ENCODE measurements at regions not wholly inside any gene's neighbourhood (a gene's known extent, or its start where the extent isn't known, plus 50 kb on each side); places are given as distances from the start of the nearest gene placed in this dataset.

DNA sequence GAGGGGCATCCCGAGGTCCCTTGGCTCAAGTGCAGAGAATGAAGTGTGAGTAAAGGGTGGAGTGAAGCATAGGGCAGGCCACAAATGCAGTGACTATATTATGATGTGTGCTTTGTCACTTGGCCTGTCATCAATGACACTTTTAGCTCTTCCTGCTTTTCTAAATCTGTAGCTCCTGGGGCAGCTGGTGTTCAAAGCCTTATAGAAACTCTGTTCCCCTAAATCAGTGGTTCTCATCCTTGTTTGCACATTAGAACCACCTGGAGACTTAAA, 135.6 kb upstream of the LGALSL start:
- TF ChIP-seq TAF1 (IDR thresholded peaks at IDR 0.05; ENCODE audit: low read depth, low read length) (no peak), POLR2A (IDR thresholded peaks at IDR 0.05; ENCODE audit: low read depth, low read length) (no peak), PAX5 (IDR thresholded peaks at IDR 0.05; ENCODE audit: insufficient read depth, low read length, severe bottlenecking) (no peak), POLR2AphosphoS5 (IDR thresholded peaks at IDR 0.05; ENCODE audit: low read depth, low read length) (no peak)
- DNase-seq (ENCODE audit: insufficient read length, low spot score) (no peak), FAIRE-seq (no peak)

DNA sequence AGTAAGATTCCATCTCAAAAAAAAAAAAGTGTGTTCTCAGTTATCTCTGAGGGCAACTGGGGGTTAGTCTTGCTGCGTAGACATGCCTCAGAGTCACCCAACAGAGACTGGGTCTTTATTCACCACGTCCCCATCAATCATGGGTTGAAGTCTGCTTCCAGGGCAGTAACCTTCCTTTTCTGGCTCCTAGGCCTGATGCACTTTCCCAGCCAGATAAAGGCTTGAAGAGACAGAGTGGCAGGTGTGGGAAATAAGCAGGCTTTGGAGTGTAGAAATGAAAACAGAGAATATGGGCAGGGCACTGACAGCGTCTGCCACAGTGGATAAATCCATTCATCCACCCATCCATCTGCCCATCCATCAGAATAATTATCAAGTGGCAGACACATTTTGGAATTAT, 134.1 kb upstream of the LGALSL start:
- FAIRE-seq = no peak

DNA sequence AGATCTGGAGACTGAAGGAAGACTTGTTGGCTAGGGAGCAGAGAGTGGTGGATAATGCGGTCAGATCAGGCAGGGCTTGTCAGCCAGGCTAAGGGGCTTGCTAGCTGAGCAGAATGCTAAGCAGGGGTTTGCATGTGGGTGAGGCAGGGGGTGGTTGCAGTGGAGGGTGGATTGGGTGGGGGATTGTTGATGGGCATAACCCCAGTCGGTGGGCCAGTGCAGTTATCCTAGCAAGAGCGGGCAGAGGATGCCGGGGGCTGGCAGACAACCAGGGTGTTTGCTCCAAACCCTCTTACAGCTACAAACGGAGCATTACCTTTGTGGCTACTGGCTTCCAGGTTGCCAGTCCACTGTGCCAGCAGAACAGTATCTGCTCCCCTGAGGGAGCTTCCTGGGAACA, 131.5 kb upstream of the LGALSL start:
- DNase-seq (ENCODE audit: insufficient read length, low spot score) (no peak), FAIRE-seq (no peak)
- TF ChIP-seq POLR2A (IDR thresholded peaks at IDR 0.05; ENCODE audit: low read depth, low read length) (no peak), SPI1 (IDR thresholded peaks at IDR 0.05; ENCODE audit: low read depth, low read length) (no peak)

More for the DNA sequence above, 134.1 kb upstream of the LGALSL start:
- DNase-seq (ENCODE audit: insufficient read length, low spot score) = no peak
- no peak for TF ChIP-seq POU2F2 (IDR thresholded peaks at IDR 0.05; ENCODE audit: low read depth, low read length)
- no peak for TF ChIP-seq POLR2A (IDR thresholded peaks at IDR 0.05; ENCODE audit: low read depth, low read length)
- TF ChIP-seq POLR2AphosphoS5 (IDR thresholded peaks at IDR 0.05; ENCODE audit: low read depth, low read length) = no peak
- no peak for TF ChIP-seq PAX5 (IDR thresholded peaks at IDR 0.05; ENCODE audit: insufficient read depth, low read length, severe bottlenecking)
- TF ChIP-seq TAF1 (IDR thresholded peaks at IDR 0.05; ENCODE audit: low read depth, low read length) = no peak
- no peak for TF ChIP-seq SPI1 (IDR thresholded peaks at IDR 0.05; ENCODE audit: low read depth, low read length)

DNA sequence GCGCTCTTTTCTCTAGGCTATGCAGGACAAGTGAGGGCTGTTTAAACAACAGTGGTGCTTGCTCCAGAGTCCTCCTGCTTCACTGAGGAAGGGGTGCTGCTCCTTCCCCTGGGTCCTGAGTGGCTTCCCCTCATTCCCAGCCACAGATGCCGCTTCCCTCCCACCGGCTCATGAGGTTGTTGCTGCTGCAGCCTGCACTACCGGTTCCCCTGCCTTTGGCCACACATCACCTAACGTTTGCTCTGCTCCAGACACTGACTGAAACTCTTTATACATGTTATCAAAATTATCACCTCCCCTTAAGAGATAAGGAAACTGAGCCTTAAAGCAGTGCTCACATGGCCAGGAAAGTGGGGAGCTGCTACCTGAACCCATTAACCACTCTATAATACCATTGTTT, 130.8 kb upstream of the LGALSL start:
- TF ChIP-seq POLR2AphosphoS5 (IDR thresholded peaks at IDR 0.05; ENCODE audit: low read depth, low read length) = no peak
- TF ChIP-seq PAX5 (IDR thresholded peaks at IDR 0.05; ENCODE audit: insufficient read depth, low read length, severe bottlenecking) = no peak
- TF ChIP-seq SPI1 (IDR thresholded peaks at IDR 0.05; ENCODE audit: low read depth, low read length) = no peak
- TF ChIP-seq POLR2A (IDR thresholded peaks at IDR 0.05; ENCODE audit: low read depth, low read length) = no peak
- no peak for TF ChIP-seq POU2F2 (IDR thresholded peaks at IDR 0.05; ENCODE audit: low read depth, low read length)
- no peak for TF ChIP-seq TAF1 (IDR thresholded peaks at IDR 0.05; ENCODE audit: low read depth, low read length)
- DNase-seq (ENCODE audit: insufficient read length, low spot score) (no peak), FAIRE-seq (no peak)

DNA sequence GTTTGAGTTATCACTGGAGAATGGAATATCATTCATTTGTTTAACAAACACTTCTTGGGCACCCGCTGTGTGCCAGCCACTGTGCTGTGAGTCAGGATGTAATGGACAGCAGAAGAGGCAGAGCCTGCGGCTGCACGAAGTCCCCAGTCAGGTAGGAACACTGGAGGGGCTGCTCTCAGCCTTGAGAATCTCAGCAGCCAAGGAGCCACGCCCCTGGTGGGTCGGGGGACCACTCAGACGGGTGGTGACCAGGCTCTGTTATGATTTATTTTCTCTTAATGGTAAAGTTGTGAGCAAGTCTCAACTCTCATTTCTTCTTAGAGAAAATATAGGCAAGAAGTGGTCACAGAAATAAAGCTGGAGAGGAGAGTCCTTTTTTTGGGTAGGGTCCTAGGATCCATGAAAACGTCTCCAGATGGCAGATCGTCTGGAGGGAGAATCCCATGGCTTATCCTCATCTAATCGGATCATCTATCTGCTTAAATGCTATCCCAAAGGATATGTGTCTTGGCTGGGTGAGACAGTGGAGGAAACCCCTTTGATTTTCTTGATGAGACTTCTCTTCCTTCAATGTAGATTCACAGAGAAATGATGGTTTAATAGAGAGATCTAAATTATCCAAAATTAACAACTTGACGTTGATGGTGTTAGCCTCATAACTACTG, 129.1 kb upstream of the LGALSL start:
- no peak for DNase-seq (ENCODE audit: insufficient read length, low spot score)
- FAIRE-seq = no peak
- no peak for TF ChIP-seq PAX5 (IDR thresholded peaks at IDR 0.05; ENCODE audit: insufficient read depth, low read length, severe bottlenecking)
- no peak for TF ChIP-seq POLR2A (IDR thresholded peaks at IDR 0.05; ENCODE audit: low read depth, low read length)
- no peak for TF ChIP-seq POLR2AphosphoS5 (IDR thresholded peaks at IDR 0.05; ENCODE audit: low read depth, low read length)
- TF ChIP-seq SPI1 (IDR thresholded peaks at IDR 0.05; ENCODE audit: low read depth, low read length) = no peak

DNA sequence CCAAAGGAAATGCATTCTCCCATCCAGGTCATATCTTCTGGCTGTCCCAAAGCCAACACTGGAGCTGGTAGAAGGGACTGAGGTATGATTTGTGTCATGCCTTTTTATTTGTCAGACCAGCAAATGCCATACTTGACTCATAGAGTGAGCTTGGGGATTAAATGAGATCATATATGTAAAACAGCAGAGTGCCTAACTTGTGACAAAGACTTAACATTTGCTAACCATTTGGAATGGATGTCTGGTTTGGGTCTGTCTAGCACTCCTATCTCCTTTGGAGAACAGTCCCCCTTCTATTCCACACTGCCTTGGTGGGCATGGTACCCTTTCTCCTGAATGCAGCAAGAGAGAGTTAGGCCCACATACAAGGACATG, 128.5 kb upstream of the LGALSL start:
- TF ChIP-seq TAF1 (IDR thresholded peaks at IDR 0.05; ENCODE audit: low read depth, low read length) (no peak), POU2F2 (IDR thresholded peaks at IDR 0.05; ENCODE audit: low read depth, low read length) (no peak; the same call in 1 of the 2 replicates), SPI1 (IDR thresholded peaks at IDR 0.05; ENCODE audit: low read depth, low read length) (no peak), POLR2A (IDR thresholded peaks at IDR 0.05; ENCODE audit: low read depth, low read length) (no peak)
- DNase-seq (ENCODE audit: insufficient read length, low spot score) (no peak), FAIRE-seq (no peak)

DNA sequence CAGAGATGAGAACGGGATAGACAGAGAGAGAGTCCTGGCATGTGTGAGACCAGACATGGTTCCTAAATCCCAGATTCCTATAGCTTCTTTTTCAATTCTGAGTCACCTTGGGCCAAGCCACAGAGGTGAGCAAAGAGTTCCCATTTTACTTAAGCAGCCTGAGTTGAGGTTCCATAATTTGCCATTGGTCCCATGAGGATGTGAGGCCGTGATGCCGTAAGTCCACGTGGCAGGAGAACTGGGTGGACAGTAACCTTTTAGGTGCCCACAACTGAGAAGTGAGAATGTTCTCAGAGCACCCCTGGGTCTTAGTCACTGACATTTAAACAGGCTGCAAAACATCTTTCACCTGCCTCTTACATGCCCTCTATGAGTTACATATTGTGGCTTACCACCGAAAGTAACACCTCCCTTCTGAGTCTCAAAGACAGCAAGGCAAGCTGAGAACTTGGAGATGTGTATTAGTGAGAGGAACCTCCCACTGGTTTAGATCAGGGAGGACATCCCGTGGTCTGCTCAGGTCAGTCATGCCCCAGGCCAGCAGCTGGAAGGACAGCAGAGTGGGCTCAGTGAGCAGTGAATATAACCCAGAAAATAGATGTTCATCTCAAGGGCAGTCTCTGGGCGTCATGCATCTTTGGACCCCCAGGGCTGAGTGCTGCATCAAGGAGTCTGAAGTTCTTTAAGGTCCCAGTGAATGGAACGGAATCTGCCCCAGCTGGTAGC, 127.9 kb upstream of the LGALSL start:
- TF ChIP-seq POLR2AphosphoS5 (IDR thresholded peaks at IDR 0.05; ENCODE audit: low read depth, low read length) (peak; percentile 63; the same call in 1 of the 2 replicates), TAF1 (IDR thresholded peaks at IDR 0.05; ENCODE audit: low read depth, low read length) (0 out of 2 replicates have a peak, but pooled peaks have one; percentile 26), POU2F2 (IDR thresholded peaks at IDR 0.05; ENCODE audit: low read depth, low read length) (peak; percentile 90), POLR2A (IDR thresholded peaks at IDR 0.05; ENCODE audit: low read depth, low read length) (peak; percentile 66), SPI1 (IDR thresholded peaks at IDR 0.05; ENCODE audit: low read depth, low read length) (peak; percentile 73), PAX5 (IDR thresholded peaks at IDR 0.05; ENCODE audit: insufficient read depth, low read length, severe bottlenecking) (no peak)
- FAIRE-seq (peak; percentile 96), DNase-seq (ENCODE audit: insufficient read length, low spot score) (peak; percentile 59)

DNA sequence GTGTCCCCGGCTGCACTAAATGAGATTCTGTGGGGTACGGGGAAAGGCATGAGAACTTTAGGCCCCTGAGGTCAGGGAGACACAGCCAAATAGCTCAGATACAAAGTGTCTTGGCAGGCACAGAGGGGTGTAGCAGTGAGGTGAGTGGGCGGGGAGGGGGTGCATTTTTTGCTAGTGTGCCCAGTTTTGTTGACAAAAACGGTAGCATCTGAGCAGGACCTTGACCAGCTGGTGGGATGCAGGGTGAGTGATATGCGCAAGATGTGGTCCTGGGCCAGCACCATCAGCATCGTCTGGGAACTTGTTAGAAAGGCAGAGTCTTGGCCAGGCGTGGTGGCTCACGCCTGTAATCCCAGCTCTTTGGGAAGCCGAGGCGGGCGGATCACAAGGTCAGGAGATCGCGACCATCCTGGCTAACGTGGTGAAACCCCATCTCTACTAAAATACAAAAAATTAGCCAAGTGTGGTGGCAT, 127.3 kb upstream of the LGALSL start:
- TF ChIP-seq POLR2A (IDR thresholded peaks at IDR 0.05; ENCODE audit: low read depth, low read length) (no peak), POLR2AphosphoS5 (IDR thresholded peaks at IDR 0.05; ENCODE audit: low read depth, low read length) (no peak), PAX5 (IDR thresholded peaks at IDR 0.05; ENCODE audit: insufficient read depth, low read length, severe bottlenecking) (no peak), TAF1 (IDR thresholded peaks at IDR 0.05; ENCODE audit: low read depth, low read length) (no peak)
- FAIRE-seq (no peak), DNase-seq (ENCODE audit: insufficient read length, low spot score) (no peak)

DNA sequence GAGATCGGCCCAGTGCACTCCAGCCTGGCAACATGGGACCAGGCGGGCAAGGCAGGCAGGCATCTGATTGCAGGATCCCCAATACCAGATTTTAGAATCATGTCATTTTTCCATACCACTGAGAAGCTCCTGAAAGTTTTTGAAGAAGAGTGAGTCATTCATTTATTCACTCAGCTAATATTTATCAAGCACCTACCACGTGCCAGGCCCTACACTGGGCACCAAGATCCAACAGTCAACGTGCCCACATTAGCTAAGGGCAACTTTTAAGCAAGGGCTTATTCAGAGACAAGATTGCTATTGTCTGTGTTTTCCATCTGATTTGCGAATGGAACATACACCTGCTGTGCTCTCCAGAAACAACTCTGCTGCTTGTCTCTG, 126.8 kb upstream of the LGALSL start:
- DNase-seq (ENCODE audit: insufficient read length, low spot score) = no peak
- FAIRE-seq = no peak
- no peak for TF ChIP-seq POLR2AphosphoS5 (IDR thresholded peaks at IDR 0.05; ENCODE audit: low read depth, low read length)
- no peak for TF ChIP-seq PAX5 (IDR thresholded peaks at IDR 0.05; ENCODE audit: insufficient read depth, low read length, severe bottlenecking)
- TF ChIP-seq POLR2A (IDR thresholded peaks at IDR 0.05; ENCODE audit: low read depth, low read length) = no peak
- TF ChIP-seq SPI1 (IDR thresholded peaks at IDR 0.05; ENCODE audit: low read depth, low read length) = no peak
- TF ChIP-seq TAF1 (IDR thresholded peaks at IDR 0.05; ENCODE audit: low read depth, low read length) = no peak
- no peak for TF ChIP-seq POU2F2 (IDR thresholded peaks at IDR 0.05; ENCODE audit: low read depth, low read length)
